Endodermal cell (in vitro differentiated cells): ENCODE measurements at regions not wholly inside any gene's neighbourhood (a gene's known extent, or its start where the extent isn't known, plus 50 kb on each side); places are given as distances from the start of the nearest gene placed in this dataset.
A peak's percentile ranks its signal among the peaks of the same experiment; 100 is the strongest.

Source experiments
- DNase-seq: peaks from one replicate; pipeline ENCODE4 v3.0.0-alpha.2; 2017
- H3K27ac ChIP-seq: 2 replicates; pipeline ENCODE4 v1.5.1; 2013; ENCODE audit warnings: mild to moderate bottlenecking, low read depth, low read length, moderate library complexity
- H3K27me3 ChIP-seq: 2 replicates; pipeline ENCODE4 v1.6.1; 2013; ENCODE audit warnings: mild to moderate bottlenecking, low read length, moderate library complexity; ENCODE audit not compliant: insufficient read depth, control insufficient read depth, poor library complexity, severe bottlenecking
- H3K36me3 ChIP-seq: 2 replicates; pipeline ENCODE4 v1.7.0; 2013; ENCODE audit warnings: mild to moderate bottlenecking, low read length, moderate library complexity; ENCODE audit not compliant: control insufficient read depth, insufficient read depth
- H3K4me1 ChIP-seq: one replicate; pipeline ENCODE4 v1.7.0; 2013; ENCODE audit warnings: low read length; ENCODE audit not compliant: control insufficient read depth, insufficient read depth
- H3K4me3 ChIP-seq: 2 replicates; pipeline ENCODE4 v1.5.1; 2013; ENCODE audit warnings: mild to moderate bottlenecking, low read length, moderate library complexity
- H3K9ac ChIP-seq: 2 replicates; pipeline ENCODE4 v1.6.1; 2013; ENCODE audit warnings: mild to moderate bottlenecking, low read length, moderate library complexity; ENCODE audit not compliant: poor library complexity, severe bottlenecking; ENCODE audit errors: extremely low read depth
- H3K9me3 ChIP-seq: 2 replicates; pipeline ENCODE4 v1.6.1; 2013; ENCODE audit warnings: mild to moderate bottlenecking, low read length, moderate library complexity; ENCODE audit not compliant: control insufficient read depth
- H3K27ac Mint-ChIP-seq: 2 replicates; pipeline ENCODE4 v1.8.0; 2020; ENCODE audit warnings: mixed read lengths
- H3K27me3 Mint-ChIP-seq: 2 replicates; pipeline ENCODE4 v1.8.0; 2021; ENCODE audit warnings: mild to moderate bottlenecking, mixed read lengths; ENCODE audit not compliant: insufficient read depth
- H3K36me3 Mint-ChIP-seq: 2 replicates; pipeline ENCODE4 v1.8.0; 2020; ENCODE audit warnings: low read depth, mixed read lengths
- H3K4me1 Mint-ChIP-seq: 2 replicates; pipeline ENCODE4 v1.8.0; 2020; ENCODE audit warnings: mixed read lengths
- H3K4me3 Mint-ChIP-seq: 2 replicates; pipeline ENCODE4 v1.8.0; 2020; ENCODE audit warnings: mild to moderate bottlenecking, moderate library complexity, mixed read lengths
- H3K9me3 Mint-ChIP-seq: 2 replicates; pipeline ENCODE4 v1.8.0; 2020; ENCODE audit warnings: mild to moderate bottlenecking, mixed read lengths
- WGBS, 2 experiments: methylation state at CpG; one replicate each; pipeline versions ENCODE4 v1.1.5 to v1.1.7; 2013; ENCODE audit warnings: missing lambda C conversion rate in 2 of 2, mixed read lengths in 1 of 2; ENCODE audit not compliant: insufficient coverage in 1 of 2, insufficient read length in 1 of 2; 5-methylcytosine and 5-hydroxymethylcytosine counted together
- TF ChIP-seq, protein P1 (sequence below): fragments of 200-600 bp; sonication (generic); conservative IDR thresholded peaks from 2 replicates; pipeline ENCODE4 v1.5.0; 2021; ENCODE audit warnings: antibody characterized with exemption, mild to moderate bottlenecking

DNA sequence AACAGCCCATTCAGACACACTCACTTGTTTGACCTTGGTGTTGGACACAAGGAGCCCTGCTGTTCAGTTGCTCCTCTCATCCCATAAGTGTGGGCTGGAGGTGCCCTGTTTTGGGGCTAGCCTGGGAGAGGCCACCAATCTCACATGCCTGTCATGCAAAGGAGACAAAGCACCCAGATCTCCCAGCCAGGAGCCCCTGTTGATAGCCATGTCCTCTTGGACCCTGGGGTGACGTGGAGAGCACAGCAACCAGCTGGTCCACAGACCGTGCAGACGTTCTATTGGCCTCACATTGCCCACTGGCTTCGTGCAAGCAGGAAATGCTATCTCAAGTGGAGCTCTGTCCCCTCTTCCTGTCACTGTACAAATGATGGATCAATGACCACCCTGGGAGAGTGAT lies 240.8 kb downstream of the RPS24 start:
- no peak for DNase-seq
- TF ChIP-seq, protein P1, sequence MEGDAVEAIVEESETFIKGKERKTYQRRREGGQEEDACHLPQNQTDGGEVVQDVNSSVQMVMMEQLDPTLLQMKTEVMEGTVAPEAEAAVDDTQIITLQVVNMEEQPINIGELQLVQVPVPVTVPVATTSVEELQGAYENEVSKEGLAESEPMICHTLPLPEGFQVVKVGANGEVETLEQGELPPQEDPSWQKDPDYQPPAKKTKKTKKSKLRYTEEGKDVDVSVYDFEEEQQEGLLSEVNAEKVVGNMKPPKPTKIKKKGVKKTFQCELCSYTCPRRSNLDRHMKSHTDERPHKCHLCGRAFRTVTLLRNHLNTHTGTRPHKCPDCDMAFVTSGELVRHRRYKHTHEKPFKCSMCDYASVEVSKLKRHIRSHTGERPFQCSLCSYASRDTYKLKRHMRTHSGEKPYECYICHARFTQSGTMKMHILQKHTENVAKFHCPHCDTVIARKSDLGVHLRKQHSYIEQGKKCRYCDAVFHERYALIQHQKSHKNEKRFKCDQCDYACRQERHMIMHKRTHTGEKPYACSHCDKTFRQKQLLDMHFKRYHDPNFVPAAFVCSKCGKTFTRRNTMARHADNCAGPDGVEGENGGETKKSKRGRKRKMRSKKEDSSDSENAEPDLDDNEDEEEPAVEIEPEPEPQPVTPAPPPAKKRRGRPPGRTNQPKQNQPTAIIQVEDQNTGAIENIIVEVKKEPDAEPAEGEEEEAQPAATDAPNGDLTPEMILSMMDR: no peak
- Histone ChIP-seq H3K27ac (no peak overlapping the region), H3K9ac (no peak overlapping the region), H3K4me1 (peaks cover 3% of the 10 kb centered on the region), H3K36me3 (no peaks in the 10 kb centered on the region), H3K27me3 (no peaks in the 10 kb centered on the region), H3K9me3 (no peaks in the 10 kb centered on the region), H3K4me3 (no peak overlapping the region)
- Mint-ChIP-seq H3K4me1 (peaks cover 6% of the 10 kb centered on the region), H3K9me3 (no peaks in the 10 kb centered on the region), H3K36me3 (no peaks in the 10 kb centered on the region), H3K4me3 (no peak overlapping the region), H3K27me3 (peaks cover 3% of the 10 kb centered on the region), H3K27ac (no peak overlapping the region)
- 91 to 94% methylated on average over 4 of the region's 4 CpGs for WGBS, 2 experiments

DNA sequence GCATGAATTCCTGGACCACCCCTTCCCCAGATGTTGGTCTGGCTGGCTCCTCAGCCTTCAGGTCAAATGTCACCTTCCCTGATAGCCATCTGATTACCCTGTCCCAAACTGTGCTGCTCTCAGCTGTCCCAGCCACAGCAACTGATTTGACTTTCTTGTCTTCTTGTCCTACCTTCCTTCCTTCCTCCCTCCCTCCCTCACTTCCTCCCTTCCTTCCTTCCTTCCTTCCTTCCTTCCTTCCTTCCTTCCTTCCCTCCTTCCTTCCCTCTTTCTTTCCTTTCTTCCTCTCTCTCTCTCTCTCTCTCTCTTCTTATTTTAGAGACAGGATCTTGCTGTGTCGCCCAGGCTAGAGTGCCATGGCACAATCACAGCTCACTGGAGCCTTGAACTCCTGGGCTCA lies 242.5 kb downstream of the RPS24 start:
- H3K4me1 Mint-ChIP-seq: peaks cover 6% of the 10 kb centered on the region
- H3K36me3 Mint-ChIP-seq: no peaks in the 10 kb centered on the region
- DNase-seq: no peak
- 97% methylated on average over 1 of the region's 1 CpG; no CpG with 5 or more reads in 1 of the 2 experiments for WGBS, 2 experiments
- Histone ChIP-seq H3K4me3 (no peak overlapping the region), H3K36me3 (no peaks in the 10 kb centered on the region), H3K9ac (no peak overlapping the region), H3K4me1 (peaks cover 5% of the 10 kb centered on the region), H3K27ac (no peak overlapping the region), H3K27me3 (no peaks in the 10 kb centered on the region), H3K9me3 (no peaks in the 10 kb centered on the region)
- no peak overlapping the region for H3K4me3 Mint-ChIP-seq
- no peaks in the 10 kb centered on the region for H3K9me3 Mint-ChIP-seq
- TF ChIP-seq, protein P1: no peak
- peaks cover 2% of the 10 kb centered on the region for H3K27me3 Mint-ChIP-seq
- H3K27ac Mint-ChIP-seq: no peak overlapping the region

DNA sequence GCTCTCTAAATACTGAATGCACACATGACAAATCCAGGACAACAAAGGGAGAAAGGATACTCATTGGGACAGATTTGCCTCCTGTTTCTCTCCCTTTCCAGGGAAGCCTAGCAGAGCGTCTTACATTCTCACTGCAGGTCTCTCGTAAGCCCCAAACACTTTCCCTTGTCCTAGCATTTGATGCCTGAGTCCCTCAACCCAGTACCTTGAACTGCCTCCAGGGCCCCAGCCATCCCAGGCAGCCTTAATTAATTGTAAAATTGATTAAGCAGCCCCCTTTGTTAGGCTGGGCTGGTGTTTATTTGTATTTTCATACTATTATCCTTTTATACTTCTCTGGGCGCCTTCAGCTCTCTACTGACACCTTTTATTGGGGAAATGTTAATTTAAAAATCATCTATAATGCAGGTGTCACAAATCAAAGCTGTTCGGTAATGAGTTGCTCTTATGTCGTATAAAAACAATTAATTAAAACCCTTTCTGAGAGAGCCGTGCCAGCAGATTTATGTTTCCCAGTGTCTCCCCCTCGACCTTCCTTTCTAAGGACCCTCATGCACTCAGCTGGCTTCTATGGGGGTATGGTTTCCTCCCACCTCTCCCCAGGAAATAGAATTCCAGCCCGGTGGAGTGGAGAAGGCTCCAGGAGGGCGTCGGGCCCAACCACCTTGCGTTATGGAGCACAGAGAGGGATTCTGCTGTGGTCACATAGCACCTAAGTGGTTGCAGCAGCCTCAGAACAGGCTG lies 243.8 kb downstream of the RPS24 start:
- no peaks in the 10 kb centered on the region for H3K36me3 Mint-ChIP-seq
- peaks cover 11% of the 10 kb centered on the region for H3K4me1 Mint-ChIP-seq
- H3K4me3 Mint-ChIP-seq: no peak overlapping the region
- H3K36me3 ChIP-seq: no peaks in the 10 kb centered on the region
- no peak overlapping the region for H3K4me3 ChIP-seq
- H3K27ac ChIP-seq: no peak overlapping the region
- H3K9me3 ChIP-seq: no peaks in the 10 kb centered on the region
- H3K9me3 Mint-ChIP-seq: no peaks in the 10 kb centered on the region
- peaks cover 7% of the 10 kb centered on the region for H3K4me1 ChIP-seq
- H3K27me3 ChIP-seq: no peaks in the 10 kb centered on the region
- TF ChIP-seq, protein P1: peak; percentile 52
- no peak for DNase-seq
- 85 to 90% methylated on average over 5 to 10 of the region's 11 CpGs for WGBS, 2 experiments
- H3K9ac ChIP-seq: no peak overlapping the region
- no peak overlapping the region for H3K27ac Mint-ChIP-seq
- H3K27me3 Mint-ChIP-seq: peaks cover 2% of the 10 kb centered on the region
